SK-N-SH treated with all-trans-retinoic acid at 6 μM for 48 hours (cell line): ENCODE measurements at regions not wholly inside any gene's neighbourhood (a gene's known extent, or its start where the extent isn't known, plus 50 kb on each side); places are given as distances from the start of the nearest gene placed in this dataset.

Experiments
- ATAC-seq: fragments of 200-7000 bp; cut with Tn5 transposase; 3 replicates; pipeline ENCODE4 v1.9.1; 2020; ENCODE audit warnings: mild to moderate bottlenecking, moderate library complexity
- ARNTL ChIP-seq: fragments of 450-650 bp; formaldehyde crosslinking; IDR thresholded peaks from 2 replicates; pipeline ENCODE4 v1.5.0; 2020; ENCODE audit warnings: low read depth, mild to moderate bottlenecking, moderate library complexity, borderline replicate concordance
- BACH2 ChIP-seq: fragments of 250-450 bp; sonication (Bioruptor Pico); IDR thresholded peaks from 2 replicates; pipeline ENCODE4 v1.9.0; 2021; ENCODE audit warnings: mild to moderate bottlenecking, borderline replicate concordance
- CREB5 ChIP-seq: fragments of 250-450 bp; sonication (Bioruptor Pico); IDR thresholded peaks from 2 replicates; pipeline ENCODE4 v1.5.1; 2020; ENCODE audit warnings: low read depth, mild to moderate bottlenecking, moderate library complexity
- CSDC2 ChIP-seq: fragments of 250-450 bp; sonication (Bioruptor Pico); IDR thresholded peaks from 2 replicates; pipeline ENCODE4 v1.5.0; 2020; ENCODE audit warnings: mild to moderate bottlenecking, moderate library complexity
- CSRNP3 ChIP-seq: fragments of 250-450 bp; sonication (Bioruptor Pico); IDR thresholded peaks from 2 replicates; pipeline ENCODE4 v1.5.1; 2021; ENCODE audit warnings: mild to moderate bottlenecking, moderate library complexity
- ESRRG ChIP-seq: fragments of 250-450 bp; sonication (Bioruptor Pico); IDR thresholded peaks from 2 replicates; pipeline ENCODE4 v1.6.1; 2021; ENCODE audit warnings: mild to moderate bottlenecking
- GLIS3 ChIP-seq: fragments of 250-450 bp; sonication (Bioruptor Pico); IDR thresholded peaks from 2 replicates; pipeline ENCODE4 v1.5.0; 2020; ENCODE audit warnings: mild to moderate bottlenecking, moderate library complexity
- ISL1 ChIP-seq: fragments of 250-450 bp; sonication (Bioruptor Pico); IDR thresholded peaks from 2 replicates; pipeline ENCODE4 v2.1.2; 2022; ENCODE audit warnings: mild to moderate bottlenecking, moderate library complexity
- OSR1 ChIP-seq: fragments of 250-450 bp; sonication (Bioruptor Pico); IDR thresholded peaks from 2 replicates; pipeline ENCODE4 v1.8.0; 2022; ENCODE audit warnings: moderate library complexity, mild to moderate bottlenecking, inconsistent platforms
- PPARA ChIP-seq: fragments of 250-450 bp; sonication (Bioruptor Pico); IDR thresholded peaks from 2 replicates; pipeline ENCODE4 v1.5.0; 2020; ENCODE audit warnings: mild to moderate bottlenecking, borderline replicate concordance
- RARB ChIP-seq: fragments of 250-450 bp; sonication (Bioruptor Pico); IDR thresholded peaks from 2 replicates; pipeline ENCODE4 v1.8.0; 2021; ENCODE audit warnings: mild to moderate bottlenecking, moderate library complexity
- SNAI2 ChIP-seq: fragments of 250-450 bp; sonication (Bioruptor Pico); IDR thresholded peaks from 2 replicates; pipeline ENCODE4 v1.5.0; 2020; ENCODE audit warnings: mild to moderate bottlenecking, moderate library complexity
- TCF4 ChIP-seq: fragments of 250-450 bp; sonication (Bioruptor Pico); IDR thresholded peaks from 2 replicates; pipeline ENCODE4 v1.8.0; 2021; ENCODE audit warnings: mild to moderate bottlenecking, moderate library complexity, borderline replicate concordance
- TOX ChIP-seq: fragments of 250-450 bp; sonication (Bioruptor Pico); IDR thresholded peaks from 2 replicates; pipeline ENCODE4 v1.8.0; 2021; ENCODE audit warnings: mild to moderate bottlenecking, moderate library complexity, borderline replicate concordance
- ZC3H10 ChIP-seq: fragments of 250-450 bp; sonication (Bioruptor Pico); IDR thresholded peaks from 2 replicates; pipeline ENCODE4 v1.5.1; 2021; ENCODE audit warnings: mild to moderate bottlenecking, moderate library complexity
- ZFP3 ChIP-seq: fragments of 250-450 bp; sonication (Bioruptor Pico); IDR thresholded peaks from 2 replicates; pipeline ENCODE4 v1.5.0; 2020; ENCODE audit warnings: mild to moderate bottlenecking, moderate library complexity
- ZFP30 ChIP-seq: fragments of 450-650 bp; formaldehyde crosslinking; IDR thresholded peaks from 2 replicates; pipeline ENCODE4 v1.5.0; 2022; ENCODE audit warnings: mild to moderate bottlenecking, moderate library complexity
- ZNF565 ChIP-seq: fragments of 450-650 bp; formaldehyde crosslinking; conservative IDR thresholded peaks from 2 replicates; pipeline ENCODE4 v1.5.0; 2020; ENCODE audit warnings: low read depth, mild to moderate bottlenecking, moderate library complexity
- ZNF70 ChIP-seq: fragments of 450-650 bp; formaldehyde crosslinking; IDR thresholded peaks from 2 replicates; pipeline ENCODE4 v1.5.0; 2020; ENCODE audit warnings: mild to moderate bottlenecking, moderate library complexity
- ZNF8 ChIP-seq: fragments of 450-650 bp; formaldehyde crosslinking; IDR thresholded peaks from 2 replicates; pipeline ENCODE4 v1.5.0; 2020; ENCODE audit warnings: mild to moderate bottlenecking, moderate library complexity
- TF ChIP-seq, protein P1 (sequence below): fragments of 250-450 bp; sonication (Bioruptor Pico); IDR thresholded peaks from 2 replicates; pipeline ENCODE4 v1.8.0; 2020; ENCODE audit warnings: mild to moderate bottlenecking, moderate library complexity, borderline replicate concordance

DNA sequence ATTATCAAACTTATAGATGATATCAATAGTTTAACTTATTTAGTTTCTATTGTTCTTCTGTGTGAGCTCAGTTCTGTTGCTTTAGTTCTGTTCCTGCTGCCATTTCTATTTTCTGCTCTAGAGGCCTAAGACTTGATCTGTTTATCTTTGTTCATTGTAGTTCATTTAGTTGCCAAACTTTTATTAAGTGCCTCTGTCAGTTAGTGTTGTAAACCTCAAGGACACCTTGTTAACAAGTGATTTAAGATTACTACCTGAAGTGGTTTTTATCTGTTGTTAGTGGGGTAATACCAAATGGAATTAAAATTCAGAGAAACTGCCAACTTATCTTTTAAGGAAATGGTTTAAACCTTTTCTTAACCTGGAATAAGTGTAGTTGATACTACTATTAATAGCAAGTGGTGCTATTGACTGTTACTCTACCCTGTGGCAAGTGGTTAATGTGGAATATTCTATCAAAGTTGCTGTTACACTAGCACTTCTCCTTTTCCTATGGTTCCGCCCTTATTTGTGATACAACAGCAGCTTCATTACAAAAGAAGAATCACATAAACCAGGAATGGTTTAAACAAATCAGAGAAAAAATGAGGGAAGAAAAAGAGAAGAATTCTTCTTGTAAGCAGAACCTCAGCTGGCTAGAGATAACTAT, 500.6 kb upstream of the GOLIM4 start:
- 0 out of 2 replicates have a peak, but pooled peaks have one; percentile 20 for TF ChIP-seq ISL1
- no peak for TF ChIP-seq CSRNP3 (CRISPR knock-in tag)
- ATAC-seq: no peak

DNA sequence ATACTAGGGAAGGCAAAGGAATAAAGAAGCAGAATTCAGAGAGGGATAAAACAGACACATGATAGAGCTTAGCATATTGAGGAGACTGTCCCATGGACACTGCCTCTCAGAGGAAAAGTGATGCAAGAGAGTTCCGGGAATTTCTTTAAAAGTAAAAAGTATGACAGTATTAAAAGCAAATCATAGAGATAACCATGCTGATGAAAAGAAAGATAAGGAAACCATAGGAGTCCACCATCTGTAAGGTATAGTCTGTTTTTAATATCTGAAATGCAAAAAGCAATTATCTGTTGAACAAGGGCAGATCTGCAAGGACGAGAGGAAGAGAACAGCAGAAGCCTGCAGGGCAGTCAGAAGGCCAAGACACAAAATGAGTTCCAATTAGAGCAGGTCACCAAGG, 495.9 kb upstream of the GOLIM4 start:
- peak; percentile 45; the same call in 1 of the 2 replicates for TF ChIP-seq TCF4 (CRISPR knock-in tag)
- no peak for TF ChIP-seq ARNTL (CRISPR knock-in tag)
- TF ChIP-seq, all 23 proteins: peak for 1
- ATAC-seq: no peak

DNA sequence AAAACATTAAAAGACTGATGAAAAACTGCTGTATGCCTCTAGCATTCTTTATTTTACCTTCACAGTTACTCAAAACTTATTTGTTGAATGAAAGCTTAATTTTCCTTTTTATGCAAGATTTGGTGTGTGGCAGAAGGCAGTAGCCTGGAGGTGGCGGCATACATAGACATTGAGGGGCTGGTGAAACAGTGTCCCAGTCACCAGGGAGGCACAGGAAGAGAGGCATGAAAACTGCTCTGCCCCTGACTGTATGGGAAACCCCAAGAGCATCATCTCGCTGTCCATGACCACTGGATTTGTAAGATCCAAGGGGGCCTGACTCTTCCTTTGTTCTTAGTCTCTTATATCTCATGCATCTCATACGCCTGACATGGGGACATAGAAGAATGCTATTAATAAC, 493.7 kb upstream of the GOLIM4 start:
- TF ChIP-seq PPARA (CRISPR knock-in tag) (no peak), TCF4 (CRISPR knock-in tag) (no peak), ARNTL (CRISPR knock-in tag) (no peak), ZFP3 (CRISPR knock-in tag) (no peak), ZFP30 (CRISPR knock-in tag) (no peak), ESRRG (no peak), OSR1 (CRISPR knock-in tag) (no peak), CSRNP3 (CRISPR knock-in tag) (no peak), ZNF8 (CRISPR knock-in tag) (no peak), CREB5 (no peak), GLIS3 (CRISPR knock-in tag) (no peak), TOX (CRISPR knock-in tag) (no peak), ISL1 (no peak)
- TF ChIP-seq, protein P1, sequence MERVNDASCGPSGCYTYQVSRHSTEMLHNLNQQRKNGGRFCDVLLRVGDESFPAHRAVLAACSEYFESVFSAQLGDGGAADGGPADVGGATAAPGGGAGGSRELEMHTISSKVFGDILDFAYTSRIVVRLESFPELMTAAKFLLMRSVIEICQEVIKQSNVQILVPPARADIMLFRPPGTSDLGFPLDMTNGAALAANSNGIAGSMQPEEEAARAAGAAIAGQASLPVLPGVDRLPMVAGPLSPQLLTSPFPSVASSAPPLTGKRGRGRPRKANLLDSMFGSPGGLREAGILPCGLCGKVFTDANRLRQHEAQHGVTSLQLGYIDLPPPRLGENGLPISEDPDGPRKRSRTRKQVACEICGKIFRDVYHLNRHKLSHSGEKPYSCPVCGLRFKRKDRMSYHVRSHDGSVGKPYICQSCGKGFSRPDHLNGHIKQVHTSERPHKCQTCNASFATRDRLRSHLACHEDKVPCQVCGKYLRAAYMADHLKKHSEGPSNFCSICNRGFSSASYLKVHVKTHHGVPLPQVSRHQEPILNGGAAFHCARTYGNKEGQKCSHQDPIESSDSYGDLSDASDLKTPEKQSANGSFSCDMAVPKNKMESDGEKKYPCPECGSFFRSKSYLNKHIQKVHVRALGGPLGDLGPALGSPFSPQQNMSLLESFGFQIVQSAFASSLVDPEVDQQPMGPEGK (CRISPR knock-in tag): no peak
- ATAC-seq: no peak

- no peak for ATAC-seq
These were observed 489.8 kb upstream of the GOLIM4 start for GRCh38 chr3:168585544-168585943.

More at GRCh38 chr3:168585544-168585943, 489.8 kb upstream of the GOLIM4 start:
- TF ChIP-seq ARNTL (CRISPR knock-in tag) (no peak), CREB5 (no peak), ZNF70 (CRISPR knock-in tag) (no peak), TCF4 (CRISPR knock-in tag) (no peak), SNAI2 (CRISPR knock-in tag) (no peak), ZNF8 (CRISPR knock-in tag) (no peak), OSR1 (CRISPR knock-in tag) (no peak), RARB (CRISPR knock-in tag) (no peak), BACH2 (CRISPR knock-in tag) (no peak), ZFP30 (CRISPR knock-in tag) (no peak), ZNF565 (CRISPR knock-in tag) (no peak), CSDC2 (no peak), PPARA (CRISPR knock-in tag) (no peak), ZC3H10 (no peak), ESRRG (no peak), CSRNP3 (CRISPR knock-in tag) (no peak)
- TF ChIP-seq, protein P1 (CRISPR knock-in tag): no peak
